ENCODE measurements at regions not wholly inside any gene's neighbourhood (a gene's known extent, or its start where the extent isn't known, plus 50 kb on each side); places are given as distances from the start of the nearest gene placed in this dataset.

GRCh38 chr18:75129717-75130477, 79.0 kb downstream of the PTGR3 start:
- Mint-ChIP-seq H3K4me3 (peak overlapping the region in 1 of 3 experiments; percentile 0), H3K4me1 (peaks cover 36% of the 10 kb centered on the region), H3K9me3 (no peaks in the 10 kb centered on the region), H3K27ac (no peak overlapping the region), H3K36me3 (ENCODE audit: low read depth) (no peaks in the 10 kb centered on the region), H3K27me3 (ENCODE audit: low read depth) (peaks cover 12% of the 10 kb centered on the region)
- TF ChIP-seq, protein P1, sequence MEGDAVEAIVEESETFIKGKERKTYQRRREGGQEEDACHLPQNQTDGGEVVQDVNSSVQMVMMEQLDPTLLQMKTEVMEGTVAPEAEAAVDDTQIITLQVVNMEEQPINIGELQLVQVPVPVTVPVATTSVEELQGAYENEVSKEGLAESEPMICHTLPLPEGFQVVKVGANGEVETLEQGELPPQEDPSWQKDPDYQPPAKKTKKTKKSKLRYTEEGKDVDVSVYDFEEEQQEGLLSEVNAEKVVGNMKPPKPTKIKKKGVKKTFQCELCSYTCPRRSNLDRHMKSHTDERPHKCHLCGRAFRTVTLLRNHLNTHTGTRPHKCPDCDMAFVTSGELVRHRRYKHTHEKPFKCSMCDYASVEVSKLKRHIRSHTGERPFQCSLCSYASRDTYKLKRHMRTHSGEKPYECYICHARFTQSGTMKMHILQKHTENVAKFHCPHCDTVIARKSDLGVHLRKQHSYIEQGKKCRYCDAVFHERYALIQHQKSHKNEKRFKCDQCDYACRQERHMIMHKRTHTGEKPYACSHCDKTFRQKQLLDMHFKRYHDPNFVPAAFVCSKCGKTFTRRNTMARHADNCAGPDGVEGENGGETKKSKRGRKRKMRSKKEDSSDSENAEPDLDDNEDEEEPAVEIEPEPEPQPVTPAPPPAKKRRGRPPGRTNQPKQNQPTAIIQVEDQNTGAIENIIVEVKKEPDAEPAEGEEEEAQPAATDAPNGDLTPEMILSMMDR (IDR thresholded peaks at IDR 0.05; ENCODE audit: unreplicated experiment in 3 of 3): no peak

DNA sequence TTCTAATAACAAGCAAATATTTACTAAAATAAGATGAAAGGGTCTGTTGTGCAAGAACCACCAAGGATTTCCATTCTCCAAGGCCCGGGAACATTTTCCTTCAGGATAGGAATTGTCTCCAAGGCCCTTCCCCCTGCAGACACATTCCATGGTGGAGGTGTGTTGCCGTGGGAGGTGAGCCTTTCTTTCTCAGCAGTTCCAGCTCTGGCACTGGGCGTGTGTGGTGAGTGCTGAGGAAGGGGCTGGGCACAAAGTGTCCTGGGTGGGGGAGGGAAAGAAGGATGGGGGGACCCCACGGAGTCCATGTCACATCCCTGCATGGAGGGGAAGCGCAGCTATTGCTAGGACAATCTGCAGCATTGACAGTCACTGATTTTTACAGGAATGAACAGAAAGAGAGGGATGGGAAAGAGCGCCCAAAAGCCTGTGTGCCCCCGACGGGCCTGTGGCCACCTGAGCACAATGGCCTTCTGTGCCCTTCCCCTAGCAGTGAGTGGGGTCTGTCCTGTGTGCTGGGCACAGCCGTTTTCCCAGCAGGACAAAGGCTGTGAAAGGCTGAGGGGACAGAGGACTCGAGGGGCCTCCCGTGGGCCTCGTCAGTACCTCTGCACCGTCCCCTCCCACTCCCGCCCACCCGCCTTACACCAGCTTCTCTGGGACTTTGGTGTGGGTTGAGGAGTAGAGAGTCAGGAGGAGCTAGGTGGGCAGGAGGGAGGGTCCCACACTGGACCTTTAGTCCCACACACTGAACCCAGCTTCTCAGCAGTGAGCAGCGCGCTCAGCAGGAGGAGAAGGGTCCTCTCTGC, 79.8 kb downstream of the PTGR3 start:
- Mint-ChIP-seq H3K4me3 (no peak overlapping the region), H3K36me3 (ENCODE audit: low read depth) (no peaks in the 10 kb centered on the region), H3K9me3 (no peaks in the 10 kb centered on the region), H3K27ac (no peak overlapping the region), H3K4me1 (peaks cover 36% of the 10 kb centered on the region), H3K27me3 (ENCODE audit: low read depth) (peaks cover 10% of the 10 kb centered on the region)
- TF ChIP-seq, protein P1 (IDR thresholded peaks at IDR 0.05; ENCODE audit: unreplicated experiment in 3 of 3): no peak

DNA sequence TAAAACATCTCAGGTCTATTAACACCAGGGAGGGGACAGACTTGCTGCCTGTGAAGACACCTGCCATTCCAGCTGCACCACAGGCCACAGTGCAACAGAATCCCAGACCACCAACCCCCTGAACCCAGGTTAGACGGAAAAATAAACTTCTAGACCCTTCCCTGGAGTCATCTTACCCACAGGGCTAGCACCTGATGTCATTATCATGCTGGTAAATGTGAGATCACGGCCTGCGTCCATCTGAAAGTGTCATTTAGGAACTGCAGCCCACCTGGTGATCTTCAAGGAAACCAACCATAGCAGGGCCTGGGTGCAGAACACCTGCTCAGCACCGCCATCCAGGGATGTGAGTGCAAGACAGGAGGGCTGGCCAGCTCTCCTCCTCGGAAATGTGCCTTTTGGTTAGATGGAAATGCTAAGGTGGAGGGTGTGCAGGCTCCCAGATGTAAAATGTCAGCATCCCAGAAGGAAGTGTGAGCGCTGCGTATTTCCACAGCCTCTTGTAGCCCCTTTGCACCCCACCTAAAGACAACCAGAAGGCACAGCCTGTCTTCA, 80.8 kb downstream of the PTGR3 start:
- no peak overlapping the region for H3K4me3 Mint-ChIP-seq
- peaks cover 10% of the 10 kb centered on the region for H3K27me3 Mint-ChIP-seq (ENCODE audit: low read depth)
- H3K27ac Mint-ChIP-seq: no peak overlapping the region
- no peaks in the 10 kb centered on the region for H3K36me3 Mint-ChIP-seq (ENCODE audit: low read depth)
- TF ChIP-seq, protein P1 (IDR thresholded peaks at IDR 0.05; ENCODE audit: unreplicated experiment in 3 of 3): no peak
- peaks cover 32% of the 10 kb centered on the region for H3K4me1 Mint-ChIP-seq
- no peaks in the 10 kb centered on the region for H3K9me3 Mint-ChIP-seq

GRCh38 chr18:75127143-75128021, 81.6 kb downstream of the PTGR3 start:
- Mint-ChIP-seq H3K27ac (no peak overlapping the region), H3K9me3 (no peaks in the 10 kb centered on the region), H3K4me3 (no peak overlapping the region), H3K4me1 (peaks cover 30% of the 10 kb centered on the region), H3K36me3 (ENCODE audit: low read depth) (no peaks in the 10 kb centered on the region), H3K27me3 (ENCODE audit: low read depth) (peaks cover 6% of the 10 kb centered on the region)
- TF ChIP-seq, protein P1 (IDR thresholded peaks at IDR 0.05; ENCODE audit: unreplicated experiment in 3 of 3): no peak

GRCh38 chr18:75125382-75126331, 83.3 kb downstream of the PTGR3 start:
- Mint-ChIP-seq H3K9me3 (no peaks in the 10 kb centered on the region), H3K36me3 (ENCODE audit: low read depth) (no peaks in the 10 kb centered on the region), H3K4me3 (no peak overlapping the region), H3K4me1 (peaks cover 19% of the 10 kb centered on the region), H3K27me3 (ENCODE audit: low read depth) (peaks cover 7% of the 10 kb centered on the region), H3K27ac (peak overlapping the region in 1 of 3 experiments; percentile 11)
- TF ChIP-seq, protein P1 (IDR thresholded peaks at IDR 0.05; ENCODE audit: unreplicated experiment in 3 of 3): no peak
